SK-N-SH treated with all-trans-retinoic acid at 6 μM for 48 hours (cell line): ENCODE measurements at regions not wholly inside any gene's neighbourhood (a gene's known extent, or its start where the extent isn't known, plus 50 kb on each side); places are given as distances from the start of the nearest gene placed in this dataset.

Source experiments
- ATAC-seq: fragments of 200-7000 bp; cut with Tn5 transposase; 3 replicates; pipeline ENCODE4 v1.9.1; 2020; ENCODE audit warnings: mild to moderate bottlenecking, moderate library complexity
- BACH2 ChIP-seq: fragments of 250-450 bp; sonication (Bioruptor Pico); IDR thresholded peaks from 2 replicates; pipeline ENCODE4 v1.9.0; 2021; ENCODE audit warnings: mild to moderate bottlenecking, borderline replicate concordance
- CREB5 ChIP-seq: fragments of 250-450 bp; sonication (Bioruptor Pico); IDR thresholded peaks from 2 replicates; pipeline ENCODE4 v1.5.1; 2020; ENCODE audit warnings: low read depth, mild to moderate bottlenecking, moderate library complexity
- CSDC2 ChIP-seq: fragments of 250-450 bp; sonication (Bioruptor Pico); IDR thresholded peaks from 2 replicates; pipeline ENCODE4 v1.5.0; 2020; ENCODE audit warnings: mild to moderate bottlenecking, moderate library complexity
- ESRRG ChIP-seq: fragments of 250-450 bp; sonication (Bioruptor Pico); IDR thresholded peaks from 2 replicates; pipeline ENCODE4 v1.6.1; 2021; ENCODE audit warnings: mild to moderate bottlenecking
- GLIS3 ChIP-seq: fragments of 250-450 bp; sonication (Bioruptor Pico); IDR thresholded peaks from 2 replicates; pipeline ENCODE4 v1.5.0; 2020; ENCODE audit warnings: mild to moderate bottlenecking, moderate library complexity
- ISL1 ChIP-seq: fragments of 250-450 bp; sonication (Bioruptor Pico); IDR thresholded peaks from 2 replicates; pipeline ENCODE4 v2.1.2; 2022; ENCODE audit warnings: mild to moderate bottlenecking, moderate library complexity
- OSR1 ChIP-seq: fragments of 250-450 bp; sonication (Bioruptor Pico); IDR thresholded peaks from 2 replicates; pipeline ENCODE4 v1.8.0; 2022; ENCODE audit warnings: moderate library complexity, mild to moderate bottlenecking, inconsistent platforms
- PATZ1 ChIP-seq: fragments of 250-450 bp; sonication (Bioruptor Pico); IDR thresholded peaks from 2 replicates; pipeline ENCODE4 v1.8.0; 2020; ENCODE audit warnings: mild to moderate bottlenecking, moderate library complexity, borderline replicate concordance
- POU6F1 ChIP-seq: fragments of 250-450 bp; sonication (Bioruptor Pico); IDR thresholded peaks from 2 replicates; pipeline ENCODE4 v1.8.0; 2021; ENCODE audit warnings: low read depth, mild to moderate bottlenecking, moderate library complexity, borderline replicate concordance
- PPARA ChIP-seq: fragments of 250-450 bp; sonication (Bioruptor Pico); IDR thresholded peaks from 2 replicates; pipeline ENCODE4 v1.5.0; 2020; ENCODE audit warnings: mild to moderate bottlenecking, borderline replicate concordance
- RARB ChIP-seq: fragments of 250-450 bp; sonication (Bioruptor Pico); IDR thresholded peaks from 2 replicates; pipeline ENCODE4 v1.8.0; 2021; ENCODE audit warnings: mild to moderate bottlenecking, moderate library complexity
- SNAI2 ChIP-seq: fragments of 250-450 bp; sonication (Bioruptor Pico); IDR thresholded peaks from 2 replicates; pipeline ENCODE4 v1.5.0; 2020; ENCODE audit warnings: mild to moderate bottlenecking, moderate library complexity
- TCF4 ChIP-seq: fragments of 250-450 bp; sonication (Bioruptor Pico); IDR thresholded peaks from 2 replicates; pipeline ENCODE4 v1.8.0; 2021; ENCODE audit warnings: mild to moderate bottlenecking, moderate library complexity, borderline replicate concordance
- ZC3H10 ChIP-seq: fragments of 250-450 bp; sonication (Bioruptor Pico); IDR thresholded peaks from 2 replicates; pipeline ENCODE4 v1.5.1; 2021; ENCODE audit warnings: mild to moderate bottlenecking, moderate library complexity
- ZFP3 ChIP-seq: fragments of 250-450 bp; sonication (Bioruptor Pico); IDR thresholded peaks from 2 replicates; pipeline ENCODE4 v1.5.0; 2020; ENCODE audit warnings: mild to moderate bottlenecking, moderate library complexity
- ZFP30 ChIP-seq: fragments of 450-650 bp; formaldehyde crosslinking; IDR thresholded peaks from 2 replicates; pipeline ENCODE4 v1.5.0; 2022; ENCODE audit warnings: mild to moderate bottlenecking, moderate library complexity
- ZNF565 ChIP-seq: fragments of 450-650 bp; formaldehyde crosslinking; conservative IDR thresholded peaks from 2 replicates; pipeline ENCODE4 v1.5.0; 2020; ENCODE audit warnings: low read depth, mild to moderate bottlenecking, moderate library complexity
- ZNF70 ChIP-seq: fragments of 450-650 bp; formaldehyde crosslinking; IDR thresholded peaks from 2 replicates; pipeline ENCODE4 v1.5.0; 2020; ENCODE audit warnings: mild to moderate bottlenecking, moderate library complexity
- ZNF8 ChIP-seq: fragments of 450-650 bp; formaldehyde crosslinking; IDR thresholded peaks from 2 replicates; pipeline ENCODE4 v1.5.0; 2020; ENCODE audit warnings: mild to moderate bottlenecking, moderate library complexity

- peak; percentile 4; the same call in 1 of the 3 replicates for ATAC-seq
- no peak for TF ChIP-seq BACH2
- no peak for TF ChIP-seq ZNF70 (CRISPR knock-in tag)
- TF ChIP-seq ZFP30 (CRISPR knock-in tag) = no peak
- no peak for TF ChIP-seq TCF4 (CRISPR knock-in tag)
- no peak for TF ChIP-seq GLIS3 (CRISPR knock-in tag)
- TF ChIP-seq ZNF565 (CRISPR knock-in tag) = no peak
- TF ChIP-seq POU6F1 (CRISPR knock-in tag) = no peak
- TF ChIP-seq RARB (CRISPR knock-in tag) = no peak
- no peak for TF ChIP-seq ZFP3 (CRISPR knock-in tag)
- TF ChIP-seq PPARA (CRISPR knock-in tag) = no peak
- TF ChIP-seq ZC3H10 (CRISPR knock-in tag) = no peak
- no peak for TF ChIP-seq ESRRG
- no peak for TF ChIP-seq CSDC2
- no peak for TF ChIP-seq CREB5 (CRISPR knock-in tag)
- TF ChIP-seq SNAI2 (CRISPR knock-in tag) = no peak
- no peak for TF ChIP-seq OSR1 (CRISPR knock-in tag)
- TF ChIP-seq ISL1 (CRISPR knock-in tag) = no peak
Measured at GRCh38 chr11:12319988-12320387, 57.4 kb upstream of the PARVA start.

GRCh38 chr11:12321217-12321937, 56.0 kb upstream of the PARVA start:
- TF ChIP-seq PATZ1 = no peak
- no peak for TF ChIP-seq GLIS3 (CRISPR knock-in tag)
- TF ChIP-seq ZFP3 (CRISPR knock-in tag) = no peak
- no peak for TF ChIP-seq POU6F1 (CRISPR knock-in tag)
- TF ChIP-seq ESRRG = no peak
- TF ChIP-seq TCF4 (CRISPR knock-in tag) = no peak
- no peak for ATAC-seq

- ATAC-seq = no peak
- TF ChIP-seq TCF4 (CRISPR knock-in tag) (no peak), PATZ1 (no peak), ZC3H10 (CRISPR knock-in tag) (no peak), ZNF8 (CRISPR knock-in tag) (no peak)
Measured at GRCh38 chr11:12324585-12324984, 52.8 kb upstream of the PARVA start.
